ENCODE measurements at regions not wholly inside any gene's neighbourhood (a gene's known extent, or its start where the extent isn't known, plus 50 kb on each side); places are given as distances from the start of the nearest gene placed in this dataset.

DNA sequence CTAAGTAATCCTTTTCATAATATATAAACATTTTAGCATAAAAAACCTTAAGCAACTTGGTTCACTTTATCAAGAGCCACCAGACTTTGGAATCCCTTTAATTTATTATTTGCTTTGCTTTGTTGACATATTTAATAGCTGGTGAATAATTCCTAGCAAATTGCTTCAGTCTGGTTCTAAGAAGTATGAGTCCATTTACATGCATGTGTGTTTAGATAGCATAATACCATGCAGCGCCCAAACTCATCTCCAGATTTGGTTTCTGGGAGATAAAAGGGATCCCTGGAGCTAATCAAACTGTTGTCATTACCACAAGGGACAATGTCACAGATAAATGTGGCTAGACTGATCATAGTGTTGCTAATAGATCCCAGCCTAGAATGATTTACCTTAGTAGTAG lies 111.8 kb downstream of the TMEM144 start (continued):
- TF ChIP-seq, protein P1, sequence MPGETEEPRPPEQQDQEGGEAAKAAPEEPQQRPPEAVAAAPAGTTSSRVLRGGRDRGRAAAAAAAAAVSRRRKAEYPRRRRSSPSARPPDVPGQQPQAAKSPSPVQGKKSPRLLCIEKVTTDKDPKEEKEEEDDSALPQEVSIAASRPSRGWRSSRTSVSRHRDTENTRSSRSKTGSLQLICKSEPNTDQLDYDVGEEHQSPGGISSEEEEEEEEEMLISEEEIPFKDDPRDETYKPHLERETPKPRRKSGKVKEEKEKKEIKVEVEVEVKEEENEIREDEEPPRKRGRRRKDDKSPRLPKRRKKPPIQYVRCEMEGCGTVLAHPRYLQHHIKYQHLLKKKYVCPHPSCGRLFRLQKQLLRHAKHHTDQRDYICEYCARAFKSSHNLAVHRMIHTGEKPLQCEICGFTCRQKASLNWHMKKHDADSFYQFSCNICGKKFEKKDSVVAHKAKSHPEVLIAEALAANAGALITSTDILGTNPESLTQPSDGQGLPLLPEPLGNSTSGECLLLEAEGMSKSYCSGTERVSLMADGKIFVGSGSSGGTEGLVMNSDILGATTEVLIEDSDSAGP (CRISPR knock-in tag; IDR thresholded peaks at IDR 0.05): no peak
- no peak for TF ChIP-seq ATF7 (IDR thresholded peaks at IDR 0.05)
- TF ChIP-seq, protein P2, sequence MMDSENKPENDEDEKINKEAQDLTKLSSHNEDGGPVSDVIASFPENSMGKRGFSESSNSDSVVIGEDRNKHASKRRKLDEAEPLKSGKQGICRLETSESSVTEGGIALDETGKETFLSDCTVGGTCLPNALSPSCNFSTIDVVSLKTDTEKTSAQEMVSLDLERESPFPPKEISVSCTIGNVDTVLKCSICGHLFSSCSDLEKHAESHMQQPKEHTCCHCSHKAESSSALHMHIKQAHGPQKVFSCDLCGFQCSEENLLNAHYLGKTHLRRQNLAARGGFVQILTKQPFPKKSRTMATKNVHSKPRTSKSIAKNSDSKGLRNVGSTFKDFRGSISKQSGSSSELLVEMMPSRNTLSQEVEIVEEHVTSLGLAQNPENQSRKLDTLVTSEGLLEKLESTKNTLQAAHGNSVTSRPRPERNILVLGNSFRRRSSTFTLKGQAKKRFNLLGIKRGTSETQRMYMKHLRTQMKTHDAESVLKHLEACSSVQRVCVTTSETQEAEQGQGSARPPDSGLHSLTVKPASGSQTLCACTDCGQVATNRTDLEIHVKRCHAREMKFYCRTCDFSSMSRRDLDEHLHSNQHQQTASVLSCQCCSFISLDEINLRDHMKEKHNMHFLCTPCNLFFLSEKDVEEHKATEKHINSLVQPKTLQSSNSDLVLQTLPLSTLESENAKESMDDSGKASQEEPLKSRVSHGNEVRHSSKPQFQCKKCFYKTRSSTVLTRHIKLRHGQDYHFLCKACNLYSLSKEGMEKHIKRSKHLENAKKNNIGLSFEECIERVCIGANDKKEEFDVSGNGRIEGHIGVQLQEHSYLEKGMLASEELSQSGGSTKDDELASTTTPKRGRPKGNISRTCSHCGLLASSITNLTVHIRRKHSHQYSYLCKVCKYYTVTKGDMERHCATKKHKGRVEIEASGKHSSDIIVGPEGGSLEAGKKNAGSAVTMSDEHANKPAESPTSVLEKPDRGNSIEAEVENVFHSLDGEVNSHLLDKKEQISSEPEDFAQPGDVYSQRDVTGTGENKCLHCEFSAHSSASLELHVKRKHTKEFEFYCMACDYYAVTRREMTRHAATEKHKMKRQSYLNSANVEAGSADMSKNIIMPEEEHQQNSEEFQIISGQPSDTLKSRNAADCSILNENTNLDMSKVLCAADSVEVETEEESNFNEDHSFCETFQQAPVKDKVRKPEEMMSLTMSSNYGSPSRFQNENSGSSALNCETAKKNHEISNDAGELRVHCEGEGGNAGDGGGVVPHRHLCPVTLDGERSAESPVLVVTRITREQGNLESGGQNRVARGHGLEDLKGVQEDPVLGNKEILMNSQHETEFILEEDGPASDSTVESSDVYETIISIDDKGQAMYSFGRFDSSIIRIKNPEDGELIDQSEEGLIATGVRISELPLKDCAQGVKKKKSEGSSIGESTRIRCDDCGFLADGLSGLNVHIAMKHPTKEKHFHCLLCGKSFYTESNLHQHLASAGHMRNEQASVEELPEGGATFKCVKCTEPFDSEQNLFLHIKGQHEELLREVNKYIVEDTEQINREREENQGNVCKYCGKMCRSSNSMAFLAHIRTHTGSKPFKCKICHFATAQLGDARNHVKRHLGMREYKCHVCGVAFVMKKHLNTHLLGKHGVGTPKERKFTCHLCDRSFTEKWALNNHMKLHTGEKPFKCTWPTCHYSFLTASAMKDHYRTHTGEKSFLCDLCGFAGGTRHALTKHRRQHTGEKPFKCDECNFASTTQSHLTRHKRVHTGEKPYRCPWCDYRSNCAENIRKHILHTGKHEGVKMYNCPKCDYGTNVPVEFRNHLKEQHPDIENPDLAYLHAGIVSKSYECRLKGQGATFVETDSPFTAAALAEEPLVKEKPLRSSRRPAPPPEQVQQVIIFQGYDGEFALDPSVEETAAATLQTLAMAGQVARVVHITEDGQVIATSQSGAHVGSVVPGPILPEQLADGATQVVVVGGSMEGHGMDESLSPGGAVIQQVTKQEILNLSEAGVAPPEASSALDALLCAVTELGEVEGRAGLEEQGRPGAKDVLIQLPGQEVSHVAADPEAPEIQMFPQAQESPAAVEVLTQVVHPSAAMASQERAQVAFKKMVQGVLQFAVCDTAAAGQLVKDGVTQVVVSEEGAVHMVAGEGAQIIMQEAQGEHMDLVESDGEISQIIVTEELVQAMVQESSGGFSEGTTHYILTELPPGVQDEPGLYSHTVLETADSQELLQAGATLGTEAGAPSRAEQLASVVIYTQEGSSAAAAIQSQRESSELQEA (IDR thresholded peaks at IDR 0.05; ENCODE audit: low read depth): no peak
- TF ChIP-seq, protein P3, sequence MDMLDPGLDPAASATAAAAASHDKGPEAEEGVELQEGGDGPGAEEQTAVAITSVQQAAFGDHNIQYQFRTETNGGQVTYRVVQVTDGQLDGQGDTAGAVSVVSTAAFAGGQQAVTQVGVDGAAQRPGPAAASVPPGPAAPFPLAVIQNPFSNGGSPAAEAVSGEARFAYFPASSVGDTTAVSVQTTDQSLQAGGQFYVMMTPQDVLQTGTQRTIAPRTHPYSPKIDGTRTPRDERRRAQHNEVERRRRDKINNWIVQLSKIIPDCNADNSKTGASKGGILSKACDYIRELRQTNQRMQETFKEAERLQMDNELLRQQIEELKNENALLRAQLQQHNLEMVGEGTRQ (CRISPR knock-in tag; IDR thresholded peaks at IDR 0.05): no peak
- no peak for TF ChIP-seq NUFIP1 (IDR thresholded peaks at IDR 0.05; ENCODE audit: partially characterized antibody)
- TF ChIP-seq TCF7L2 (IDR thresholded peaks at IDR 0.05; ENCODE audit: low read depth, low read length): no peak
- no peak for TF ChIP-seq ZNF589 (CRISPR knock-in tag; IDR thresholded peaks at IDR 0.05; ENCODE audit: low read depth)
- TF ChIP-seq PTTG1 (tag; IDR thresholded peaks at IDR 0.05; ENCODE audit: low read depth): no peak
- no peak for TF ChIP-seq L3MBTL2 (IDR thresholded peaks at IDR 0.05)
- no peak for TF ChIP-seq PHB2 (IDR thresholded peaks at IDR 0.05; ENCODE audit: low read depth)
- TF ChIP-seq CREBBP (IDR thresholded peaks at IDR 0.05; ENCODE audit: low read depth, low read length): no peak
- TF ChIP-seq, protein P4, sequence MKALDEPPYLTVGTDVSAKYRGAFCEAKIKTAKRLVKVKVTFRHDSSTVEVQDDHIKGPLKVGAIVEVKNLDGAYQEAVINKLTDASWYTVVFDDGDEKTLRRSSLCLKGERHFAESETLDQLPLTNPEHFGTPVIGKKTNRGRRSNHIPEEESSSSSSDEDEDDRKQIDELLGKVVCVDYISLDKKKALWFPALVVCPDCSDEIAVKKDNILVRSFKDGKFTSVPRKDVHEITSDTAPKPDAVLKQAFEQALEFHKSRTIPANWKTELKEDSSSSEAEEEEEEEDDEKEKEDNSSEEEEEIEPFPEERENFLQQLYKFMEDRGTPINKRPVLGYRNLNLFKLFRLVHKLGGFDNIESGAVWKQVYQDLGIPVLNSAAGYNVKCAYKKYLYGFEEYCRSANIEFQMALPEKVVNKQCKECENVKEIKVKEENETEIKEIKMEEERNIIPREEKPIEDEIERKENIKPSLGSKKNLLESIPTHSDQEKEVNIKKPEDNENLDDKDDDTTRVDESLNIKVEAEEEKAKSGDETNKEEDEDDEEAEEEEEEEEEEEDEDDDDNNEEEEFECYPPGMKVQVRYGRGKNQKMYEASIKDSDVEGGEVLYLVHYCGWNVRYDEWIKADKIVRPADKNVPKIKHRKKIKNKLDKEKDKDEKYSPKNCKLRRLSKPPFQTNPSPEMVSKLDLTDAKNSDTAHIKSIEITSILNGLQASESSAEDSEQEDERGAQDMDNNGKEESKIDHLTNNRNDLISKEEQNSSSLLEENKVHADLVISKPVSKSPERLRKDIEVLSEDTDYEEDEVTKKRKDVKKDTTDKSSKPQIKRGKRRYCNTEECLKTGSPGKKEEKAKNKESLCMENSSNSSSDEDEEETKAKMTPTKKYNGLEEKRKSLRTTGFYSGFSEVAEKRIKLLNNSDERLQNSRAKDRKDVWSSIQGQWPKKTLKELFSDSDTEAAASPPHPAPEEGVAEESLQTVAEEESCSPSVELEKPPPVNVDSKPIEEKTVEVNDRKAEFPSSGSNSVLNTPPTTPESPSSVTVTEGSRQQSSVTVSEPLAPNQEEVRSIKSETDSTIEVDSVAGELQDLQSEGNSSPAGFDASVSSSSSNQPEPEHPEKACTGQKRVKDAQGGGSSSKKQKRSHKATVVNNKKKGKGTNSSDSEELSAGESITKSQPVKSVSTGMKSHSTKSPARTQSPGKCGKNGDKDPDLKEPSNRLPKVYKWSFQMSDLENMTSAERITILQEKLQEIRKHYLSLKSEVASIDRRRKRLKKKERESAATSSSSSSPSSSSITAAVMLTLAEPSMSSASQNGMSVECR (CRISPR knock-in tag; IDR thresholded peaks at IDR 0.05): no peak
